ENCODE measurements at regions not wholly inside any gene's neighbourhood (a gene's known extent, or its start where the extent isn't known, plus 50 kb on each side); places are given as distances from the start of the nearest gene placed in this dataset.
"Not testable (repeated sequence)": the region's sequence is repeated elsewhere in the genome, so short reads cannot be mapped to it uniquely, and the experiment has no call there.

DNA sequence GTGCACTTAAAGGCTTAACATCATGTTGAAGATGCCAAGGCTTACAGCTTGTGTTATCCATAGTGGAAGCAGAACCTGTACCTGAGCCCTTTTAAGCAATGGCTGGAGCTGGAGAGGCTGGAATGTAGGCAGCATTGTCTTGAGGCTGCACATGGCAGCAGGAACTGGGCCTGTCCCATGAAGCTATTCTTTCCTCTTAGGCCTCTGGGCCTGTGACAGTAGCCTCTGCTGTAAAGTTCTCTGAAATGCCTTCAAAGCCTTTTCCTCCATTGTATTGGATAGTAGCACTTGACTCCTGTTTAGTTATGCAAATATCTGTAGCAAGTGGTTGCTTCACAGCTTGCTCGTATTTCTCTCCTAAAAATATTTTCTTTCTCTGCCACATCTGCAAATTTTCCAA, 127.4 kb upstream of the ANO5 start:
- DNase-seq (ENCODE audit: low read depth): no peak

DNA sequence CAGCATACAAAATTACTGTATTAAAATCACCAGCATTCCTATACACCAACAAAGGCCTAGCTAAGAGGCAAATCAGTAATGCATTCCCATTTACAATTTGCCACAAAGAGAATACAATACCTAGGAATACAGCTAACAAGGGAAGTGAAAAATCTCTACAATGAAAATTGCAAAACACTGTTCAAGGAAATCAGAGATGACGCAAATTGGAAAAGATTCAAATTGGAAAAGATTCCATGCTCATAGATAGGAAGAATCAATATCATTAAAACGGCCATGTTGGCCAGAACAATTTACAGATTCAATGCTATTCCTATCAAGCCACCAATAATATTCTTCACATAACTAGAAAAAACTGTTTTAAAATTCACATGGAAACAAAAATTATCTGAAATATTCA, 123.0 kb upstream of the ANO5 start:
- no peak for DNase-seq (ENCODE audit: low read depth)

DNA sequence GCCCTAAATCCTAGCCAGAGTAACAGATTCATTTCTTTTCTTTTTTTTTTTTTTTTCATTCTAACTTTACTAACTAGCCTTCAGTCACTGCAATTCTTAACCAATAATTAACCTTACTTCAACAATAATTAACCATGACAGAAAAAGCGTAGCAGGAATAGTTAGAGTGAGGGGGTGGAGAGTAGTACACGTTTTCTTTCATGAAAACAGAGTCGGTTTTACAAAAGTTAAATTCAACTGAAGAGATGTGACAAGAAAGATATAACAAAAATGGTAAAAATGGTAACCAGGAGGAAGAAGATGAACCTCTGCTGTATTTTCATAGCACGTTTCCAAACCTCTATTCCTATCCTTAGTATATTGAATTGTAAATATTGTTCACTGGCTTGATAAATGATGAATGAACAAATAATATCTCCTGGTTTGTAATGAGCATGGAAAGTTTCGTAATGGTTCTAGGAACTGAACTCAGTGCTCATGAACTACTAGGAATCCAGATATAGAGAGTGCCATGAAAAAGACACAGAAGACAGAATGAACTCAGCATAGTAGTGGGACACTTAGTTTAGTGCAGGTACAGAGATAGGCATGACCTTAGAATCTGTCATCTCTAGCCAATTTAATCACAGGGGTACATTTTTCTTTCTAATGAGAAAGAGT, 116.5 kb upstream of the ANO5 start:
- no peak for DNase-seq (ENCODE audit: low read depth)

GRCh38 chr11:22078063-22078462, 114.8 kb upstream of the ANO5 start:
- no peak for DNase-seq (ENCODE audit: low read depth)

- no peak for DNase-seq (ENCODE audit: low read depth)
Observed at GRCh38 chr11:22079133-22079872, 113.6 kb upstream of the ANO5 start.

GRCh38 chr11:22082178-22082577, 110.7 kb upstream of the ANO5 start:
- DNase-seq (ENCODE audit: low read depth): no peak

DNA sequence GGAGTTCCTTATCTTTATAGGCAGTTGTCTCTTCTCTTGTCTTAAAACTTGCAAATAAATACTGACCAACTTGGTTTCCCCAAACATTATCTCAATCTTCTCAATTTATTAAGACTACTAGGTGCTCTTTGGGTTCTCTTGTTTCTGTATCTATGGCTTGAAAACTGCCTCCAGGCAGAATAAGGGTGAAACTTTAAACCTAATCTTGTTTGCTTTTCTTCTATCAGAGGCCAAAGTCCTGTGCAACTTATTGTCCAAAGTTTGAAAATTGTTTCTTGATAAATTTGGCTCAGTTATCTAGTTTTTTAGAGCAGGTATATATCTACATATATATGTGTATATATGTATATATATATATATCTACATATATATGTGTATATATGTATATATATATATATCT, 110.1 kb upstream of the ANO5 start:
- DNase-seq (ENCODE audit: low read depth): no peak

DNA sequence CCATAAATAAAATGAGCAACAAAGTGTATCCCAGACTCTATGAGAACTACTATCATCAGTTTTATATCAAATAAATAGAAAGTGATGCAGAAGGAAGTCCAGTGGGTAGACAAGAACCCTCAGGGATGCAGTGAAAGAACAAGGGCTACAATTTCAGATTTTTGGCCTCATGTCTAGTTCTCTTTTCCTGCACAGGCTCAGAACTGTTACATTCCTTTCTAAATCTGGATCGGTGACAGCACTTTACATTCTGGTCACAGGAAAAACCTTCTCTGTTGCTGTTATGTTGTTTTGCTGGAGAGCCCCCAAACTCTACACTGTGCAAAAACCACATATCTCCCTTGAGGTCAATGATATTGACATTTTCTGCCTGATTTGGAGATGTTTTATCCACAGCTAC, 108.8 kb upstream of the ANO5 start:
- no peak for DNase-seq (ENCODE audit: low read depth)

DNA sequence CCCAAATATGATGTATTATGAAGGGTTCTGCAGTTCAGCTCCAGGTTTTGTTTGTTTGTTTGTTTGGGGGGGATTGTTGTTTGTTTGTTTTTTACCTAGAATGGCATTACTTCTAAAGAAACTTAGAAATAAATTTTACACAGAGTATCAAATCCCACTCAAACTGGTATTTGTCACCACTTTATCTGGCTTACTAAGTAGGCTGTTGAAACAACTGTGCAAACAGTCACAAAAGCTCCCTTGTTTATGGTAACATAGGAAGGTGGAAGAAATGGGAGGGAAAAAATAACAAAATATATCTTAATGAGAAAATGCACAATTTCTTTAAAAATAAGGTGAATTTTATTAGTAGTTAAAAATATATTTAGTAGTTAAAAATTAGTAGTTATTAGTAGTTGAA, 108.3 kb upstream of the ANO5 start:
- DNase-seq (ENCODE audit: low read depth): no peak

DNA sequence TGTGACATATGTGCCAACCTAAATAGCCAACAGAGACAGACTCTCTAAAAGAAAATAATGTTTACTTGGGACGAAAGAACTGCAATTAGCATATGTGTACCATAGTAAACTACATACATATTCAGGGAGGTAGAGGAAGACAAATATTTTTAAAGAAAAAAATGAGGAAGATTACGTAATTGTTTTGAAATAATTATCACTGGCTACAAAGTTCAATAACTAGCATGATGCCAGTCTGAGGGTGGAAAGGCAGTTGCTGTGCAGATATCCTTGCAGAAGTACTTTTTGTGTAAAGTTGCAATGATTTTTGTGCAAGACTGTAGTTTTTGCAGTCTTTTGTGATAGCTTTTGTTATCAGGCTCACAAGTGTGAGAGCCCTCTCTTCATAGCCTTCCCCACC, 103.3 kb upstream of the ANO5 start:
- DNase-seq (ENCODE audit: low read depth): no peak

- DNase-seq (ENCODE audit: low read depth): no peak
Observed at GRCh38 chr11:22106566-22106965, 86.3 kb upstream of the ANO5 start.

DNA sequence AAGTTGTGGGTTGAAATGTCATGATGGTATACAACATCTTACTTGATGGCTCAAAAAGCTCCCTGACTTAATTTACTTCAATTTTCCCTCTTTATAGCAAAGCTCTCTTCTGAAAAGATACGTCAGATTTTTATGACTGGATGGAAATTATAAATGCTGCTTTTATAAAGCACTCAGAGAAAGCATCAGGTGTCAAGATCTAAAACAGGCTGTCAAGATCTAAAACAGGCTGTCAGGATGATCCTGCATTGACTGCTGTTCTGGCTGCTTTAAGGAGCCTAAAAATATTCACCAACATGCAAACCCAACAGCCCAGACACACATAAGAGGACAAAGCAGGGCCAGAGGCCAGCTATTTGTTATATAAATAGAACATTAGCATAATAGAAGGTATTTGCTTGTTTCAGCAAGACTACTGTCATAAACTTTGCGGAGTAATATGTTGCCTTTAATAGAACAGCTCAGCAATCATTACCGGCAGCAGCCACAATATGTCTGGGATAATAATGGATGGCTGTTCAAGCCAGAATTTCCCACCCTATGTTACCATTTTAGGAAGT, 77.3 kb upstream of the ANO5 start:
- DNase-seq (ENCODE audit: low read depth): no peak

DNA sequence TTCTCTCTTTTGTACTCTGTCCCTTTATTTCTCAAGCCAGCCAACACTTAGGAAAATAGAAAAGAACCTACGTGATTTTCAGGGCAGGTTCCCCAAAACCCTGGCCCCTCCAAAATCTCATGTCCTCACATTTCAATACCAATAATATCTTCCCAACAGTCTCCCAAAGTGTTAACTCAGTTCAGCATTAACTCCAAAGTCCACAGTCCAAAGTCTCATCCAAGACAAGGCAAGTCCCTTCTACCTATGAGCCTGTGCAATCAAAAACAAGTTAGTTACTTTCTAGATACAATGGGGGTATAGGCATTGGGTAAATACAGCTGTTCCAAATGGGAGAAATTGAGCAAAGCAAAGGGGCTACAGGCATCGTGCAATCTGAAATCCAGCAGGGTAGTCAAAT, 64.9 kb upstream of the ANO5 start:
- DNase-seq (ENCODE audit: low read depth): not testable (repeated sequence)

DNA sequence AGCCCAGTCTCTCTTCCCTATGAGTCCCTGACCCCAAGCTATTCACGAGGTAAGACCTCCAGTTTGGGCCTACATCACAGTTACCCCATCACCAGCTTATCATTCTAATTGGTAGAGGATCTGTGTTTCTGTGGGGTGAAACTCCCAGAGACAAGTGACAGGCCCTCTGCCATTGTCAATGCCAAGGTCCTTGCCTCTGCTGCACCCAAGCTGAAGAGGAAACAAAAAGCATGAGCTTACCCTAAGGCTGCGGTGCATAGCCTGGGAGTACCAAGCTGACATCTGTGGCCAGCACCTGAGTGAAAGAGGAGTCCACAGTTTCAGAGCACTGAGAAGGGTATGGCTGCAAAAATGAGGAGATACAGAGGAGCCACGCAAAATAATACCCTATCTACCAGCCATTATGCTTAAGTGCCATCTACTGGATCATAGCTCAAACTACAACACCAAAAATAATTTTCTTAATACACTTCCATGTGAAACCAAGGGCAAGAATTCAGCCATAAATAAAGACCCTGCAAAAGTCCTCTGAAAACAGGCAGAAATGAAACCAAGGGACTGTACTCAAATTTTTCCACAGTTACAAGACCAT, 62.3 kb upstream of the ANO5 start:
- DNase-seq (ENCODE audit: low read depth): no peak

DNA sequence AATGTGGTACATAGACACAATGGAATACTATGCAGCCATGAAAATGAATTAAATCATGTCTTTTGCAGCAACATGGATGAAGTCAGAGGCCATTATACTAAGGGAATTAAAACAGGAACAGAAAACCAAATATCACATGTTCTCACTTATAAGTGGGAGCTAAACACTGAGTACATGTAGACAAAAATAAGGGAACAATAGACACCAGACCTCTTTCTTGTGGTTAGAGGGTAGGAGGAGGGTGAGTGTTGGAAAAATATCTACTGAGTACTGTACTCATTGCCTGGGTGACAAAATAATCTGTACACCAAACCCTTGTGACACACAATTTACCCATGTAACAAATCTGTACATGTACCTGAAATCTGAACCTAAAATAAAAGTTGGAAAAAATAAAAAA, 59.1 kb upstream of the ANO5 start:
- no peak for DNase-seq (ENCODE audit: low read depth)

GRCh38 chr11:22138264-22138663, 54.6 kb upstream of the ANO5 start:
- no peak for DNase-seq (ENCODE audit: low read depth)

Measured in RPMI7951 (cell line).